ENCODE measurements at regions not wholly inside any gene's neighbourhood (a gene's known extent, or its start where the extent isn't known, plus 50 kb on each side); places are given as distances from the start of the nearest gene placed in this dataset.
"Not testable (repeated sequence)": the region's sequence is repeated elsewhere in the genome, so short reads cannot be mapped to it uniquely, and the experiment has no call there.

DNA sequence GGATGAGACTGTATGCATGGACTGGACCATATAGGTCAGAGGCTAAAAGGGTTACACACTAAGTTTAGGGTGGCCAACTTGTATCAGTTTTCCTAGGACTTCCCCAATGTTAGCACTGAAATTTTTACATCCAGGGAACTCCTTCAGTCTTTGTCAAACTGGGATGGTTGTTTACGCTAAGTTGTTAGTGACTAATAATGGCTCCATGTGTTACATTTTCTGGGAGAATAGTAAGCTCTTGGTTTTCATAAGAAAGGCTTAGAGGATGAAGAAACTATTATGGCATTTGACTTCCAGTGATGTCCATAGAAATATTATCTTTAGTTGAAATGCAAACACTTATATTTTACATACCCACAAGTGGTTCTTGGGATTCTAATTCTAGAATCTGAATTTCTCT is 57.9 kb upstream of the ST3GAL6 start:
- no peak for DNase-seq

DNA sequence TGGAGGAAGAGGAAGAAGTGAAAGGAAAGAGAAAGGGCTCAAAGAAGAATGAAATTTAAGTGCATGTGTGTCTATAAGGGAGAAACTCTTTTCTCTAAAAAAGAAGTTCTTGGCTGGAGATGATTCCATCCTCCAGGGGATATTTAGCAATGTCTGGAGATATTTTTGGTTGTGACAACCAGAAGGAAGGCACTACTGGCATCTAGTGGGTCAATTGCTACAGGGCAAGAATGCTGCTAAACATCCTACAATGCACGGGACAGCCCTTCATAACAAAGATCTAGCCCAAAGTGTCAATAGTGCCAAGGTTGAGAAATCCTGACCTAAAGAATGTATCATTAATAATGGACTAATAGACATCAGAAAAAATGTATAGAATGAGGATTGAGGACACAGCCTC is 57.4 kb upstream of the ST3GAL6 start:
- DNase-seq, result no peak

DNA sequence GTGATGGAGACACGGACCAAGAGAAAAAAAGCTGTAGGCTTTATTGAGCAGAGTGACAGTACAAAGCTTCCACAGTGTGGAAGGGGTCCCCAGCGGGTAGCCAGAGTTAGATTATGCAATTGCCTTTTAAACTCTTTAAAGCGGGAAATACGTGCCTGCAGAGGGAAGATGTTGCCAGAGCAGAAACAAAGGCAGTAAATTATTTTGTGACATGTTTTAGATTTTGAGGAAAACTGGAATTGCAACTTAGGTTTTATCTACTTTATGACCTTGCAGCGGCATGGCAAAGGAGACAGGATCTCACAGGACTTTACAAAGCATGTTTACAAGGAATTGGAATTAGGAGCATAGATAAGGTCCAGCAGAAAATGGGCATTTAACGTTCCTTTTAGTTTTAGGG is 54.5 kb upstream of the ST3GAL6 start:
- DNase-seq, result not testable (repeated sequence)

DNA sequence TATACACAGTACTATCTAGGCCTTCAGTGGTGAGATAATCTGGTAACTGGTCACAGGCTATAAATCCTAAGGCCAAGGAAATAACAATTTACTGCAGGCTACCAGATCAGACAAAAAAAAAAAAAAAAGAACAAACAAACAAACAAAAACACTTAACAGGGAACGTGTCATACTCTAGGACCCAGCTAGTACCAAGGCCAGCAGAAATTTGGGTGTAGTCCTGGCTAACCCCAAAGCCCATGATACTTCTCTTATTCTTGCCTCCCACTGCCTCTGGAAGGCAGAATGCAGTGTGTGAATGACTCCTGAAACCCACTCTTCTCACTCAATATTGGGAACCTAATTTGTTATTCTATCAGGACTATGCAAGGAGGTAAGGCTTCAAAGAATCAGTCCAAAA is 53.7 kb upstream of the ST3GAL6 start:
- no peak for DNase-seq

DNA sequence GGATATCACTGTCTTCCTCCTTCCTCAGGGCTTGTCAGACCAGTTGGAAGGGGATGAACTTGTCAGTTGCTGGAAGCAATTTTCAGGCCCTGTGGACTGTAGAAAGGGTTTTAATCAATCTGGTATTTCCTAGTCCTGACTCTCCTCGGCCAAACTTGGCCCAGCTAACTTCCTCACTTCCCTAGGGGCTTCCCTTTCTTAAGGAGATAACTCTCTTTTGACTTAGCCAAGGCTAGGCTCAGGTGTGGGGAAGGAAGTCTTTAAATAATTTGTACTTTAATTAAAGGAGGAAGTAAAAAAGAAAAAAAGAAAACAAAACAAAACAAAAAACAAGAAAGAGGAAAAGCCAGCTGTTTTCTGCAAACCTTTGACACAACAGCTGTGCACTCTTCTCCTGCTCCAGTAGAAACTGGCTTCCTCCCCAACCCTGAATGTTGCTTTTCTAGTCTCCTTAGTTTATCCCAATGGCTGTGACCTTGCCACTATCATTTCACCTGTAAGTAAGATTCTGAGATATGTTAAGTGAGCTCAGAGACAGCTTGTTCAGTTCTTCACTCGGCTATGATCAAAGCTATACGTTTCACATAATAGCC is 53.0 kb upstream of the ST3GAL6 start:
- no peak for DNase-seq

GRCh38 chr3:98711426-98711825 is 51.7 kb upstream of the ST3GAL6 start:
- no peak for DNase-seq

DNA sequence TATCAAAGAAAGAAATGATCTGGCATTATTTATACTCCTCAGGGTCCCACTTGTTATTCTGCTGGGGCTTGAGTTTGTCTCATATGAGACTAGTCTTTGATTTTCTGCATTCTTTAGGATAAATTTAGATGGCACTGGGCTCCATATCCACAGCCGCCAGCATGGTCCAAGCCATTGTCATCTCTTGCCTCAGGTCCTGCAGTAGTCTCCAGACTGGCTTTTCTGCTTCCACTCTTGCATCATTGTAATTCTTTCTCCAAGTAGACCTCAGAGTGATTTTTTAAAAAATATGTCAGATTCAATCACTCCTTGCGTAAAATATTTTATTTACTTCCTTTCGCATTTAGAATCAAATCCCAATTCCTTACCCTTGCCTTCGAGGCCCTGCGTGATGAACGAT is 50.4 kb upstream of the ST3GAL6 start:
- no peak for DNase-seq

- not testable (repeated sequence) for DNase-seq
These were observed 49.8 kb upstream of the ST3GAL6 start for GRCh38 chr3:98713332-98713731.

All from CD4-positive, alpha-beta T cell treated with Interleukin-1 beta for 1 hour (primary cell).